DOHH2 (cell line): ENCODE measurements at regions not wholly inside any gene's neighbourhood (a gene's known extent, or its start where the extent isn't known, plus 50 kb on each side); places are given as distances from the start of the nearest gene placed in this dataset.

Source experiments
- H3F3A ChIP-seq: fragments of 200-600 bp; sonication (generic), shearing (Covaris generic); 2 replicates; pipeline ENCODE4 v1.6.0; 2016; ENCODE audit warnings: antibody characterized with exemption, mild to moderate bottlenecking; ENCODE audit not compliant: control insufficient read depth, insufficient read depth
- H3K27ac ChIP-seq: fragments of 200-600 bp; sonication (generic); 2 replicates; pipeline ENCODE4 v1.5.1; 2014; ENCODE audit warnings: low read depth, mild to moderate bottlenecking, low read length, moderate library complexity
- H3K27me3 ChIP-seq: fragments of 200-600 bp; sonication (generic); 2 replicates; pipeline ENCODE4 v1.6.1; 2014; ENCODE audit warnings: mild to moderate bottlenecking, low read length, mixed read lengths; ENCODE audit not compliant: control insufficient read depth
- H3K36me3 ChIP-seq: fragments of 200-600 bp; sonication (generic); 2 replicates; pipeline ENCODE4 v1.6.1; 2014; ENCODE audit warnings: mild to moderate bottlenecking, low read length, moderate library complexity, mixed read lengths; ENCODE audit not compliant: control insufficient read depth
- H3K4me1 ChIP-seq: fragments of 200-600 bp; sonication (generic); 2 replicates; pipeline ENCODE4 v1.6.1; 2014; ENCODE audit warnings: mild to moderate bottlenecking, low read length, mixed read lengths; ENCODE audit not compliant: control insufficient read depth
- H3K4me2 ChIP-seq: fragments of 200-600 bp; sonication (generic); 2 replicates; pipeline ENCODE4 v1.6.0; 2014; ENCODE audit warnings: mild to moderate bottlenecking, low read length, moderate library complexity
- H3K4me3 ChIP-seq: fragments of 200-600 bp; sonication (generic); 2 replicates; pipeline ENCODE4 v1.5.1; 2014; ENCODE audit warnings: mild to moderate bottlenecking, low read length, mixed read lengths
- H3K79me2 ChIP-seq: fragments of 200-600 bp; sonication (generic); 2 replicates; pipeline ENCODE4 v1.6.1; 2014; ENCODE audit warnings: mild to moderate bottlenecking, low read length, mixed read lengths; ENCODE audit not compliant: control insufficient read depth
- H3K9me2 ChIP-seq: fragments of 200-600 bp; sonication (generic); replicated peaks from 2 replicates; pipeline ENCODE4 v1.6.1; 2014; ENCODE audit warnings: mild to moderate bottlenecking, low read length, mixed read lengths; ENCODE audit not compliant: control insufficient read depth
- H3K9me3 ChIP-seq: fragments of 200-600 bp; sonication (generic); 2 replicates; pipeline ENCODE4 v1.6.1; 2014; ENCODE audit warnings: antibody characterized with exemption, low read length, mixed read lengths; ENCODE audit not compliant: control insufficient read depth, insufficient read depth
- H4K20me1 ChIP-seq: fragments of 200-600 bp; sonication (generic); 2 replicates; pipeline ENCODE4 v1.6.0; 2014; ENCODE audit warnings: low read depth, mild to moderate bottlenecking, antibody characterized with exemption, low read length, moderate library complexity; ENCODE audit not compliant: control insufficient read depth, insufficient read depth
- CTCF ChIP-seq: fragments of 200-600 bp; sonication (generic); IDR thresholded peaks from one replicate; pipeline ENCODE4 v1.5.1; 2014; ENCODE audit warnings: antibody characterized with exemption, mild to moderate bottlenecking, low read depth, low read length; ENCODE audit not compliant: poor library complexity, severe bottlenecking
- EZH2phosphoT487 ChIP-seq: fragments of 200-600 bp; sonication (generic); IDR thresholded peaks from 2 replicates; pipeline ENCODE4 v1.6.1; 2017; ENCODE audit warnings: borderline replicate concordance, mild to moderate bottlenecking, antibody characterized with exemption, low read length, moderate library complexity, mixed read lengths

- no peaks in the 10 kb centered on the region for H3K79me2 ChIP-seq
- H3K27ac ChIP-seq, result no peak overlapping the region
- no peaks in the 10 kb centered on the region for H3K4me1 ChIP-seq
- TF ChIP-seq CTCF (no peak), EZH2phosphoT487 (no peak)
- no peaks in the 10 kb centered on the region; the same call in 1 of the 2 replicates for H3K9me2 ChIP-seq
- H3K4me2 ChIP-seq, result no peak overlapping the region
- no peaks in the 10 kb centered on the region for H3K27me3 ChIP-seq
- no peaks in the 10 kb centered on the region for H4K20me1 ChIP-seq
- H3K9me3 ChIP-seq, result no peaks in the 10 kb centered on the region
- H3K4me3 ChIP-seq, result no peak overlapping the region
- H3F3A ChIP-seq, result no peaks in the 10 kb centered on the region
- no peaks in the 10 kb centered on the region for H3K36me3 ChIP-seq
Measured at GRCh38 chr2:56519806-56520205, 336.0 kb downstream of the CCDC85A start.

DNA sequence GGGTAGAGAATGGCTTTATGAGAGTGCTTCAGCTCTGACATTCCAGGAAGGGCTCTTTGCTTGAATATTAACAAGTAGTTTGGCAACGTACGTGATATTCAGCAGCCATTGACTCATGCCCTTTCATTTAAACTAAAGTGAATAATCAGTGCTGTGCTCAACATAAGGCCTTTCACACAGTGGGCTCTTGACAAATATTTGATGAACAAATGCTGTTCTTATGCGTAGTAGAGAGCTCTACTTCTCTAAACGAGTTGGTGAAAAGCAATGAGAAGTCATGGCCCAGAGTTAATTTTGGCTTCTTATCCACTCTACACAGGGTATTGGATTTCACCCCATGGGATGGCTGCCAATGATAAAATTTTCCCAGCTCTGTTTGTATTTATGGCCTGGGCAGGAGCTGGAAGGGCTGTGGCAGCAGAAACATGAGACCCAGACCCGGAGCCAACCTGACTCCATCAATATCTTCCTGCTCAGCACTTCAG, 338.9 kb downstream of the CCDC85A start:
- Histone ChIP-seq H3K27me3 (no peaks in the 10 kb centered on the region), H3K4me2 (no peak overlapping the region), H3K4me3 (no peak overlapping the region), H3K9me2 (no peaks in the 10 kb centered on the region; the same call in 1 of the 2 replicates), H3K36me3 (no peaks in the 10 kb centered on the region), H3K79me2 (no peaks in the 10 kb centered on the region), H3K9me3 (no peaks in the 10 kb centered on the region), H4K20me1 (no peaks in the 10 kb centered on the region), H3K4me1 (no peaks in the 10 kb centered on the region), H3K27ac (no peak overlapping the region), H3F3A (no peaks in the 10 kb centered on the region)
- TF ChIP-seq EZH2phosphoT487 (no peak), CTCF (no peak)

GRCh38 chr2:56523816-56524215, 340.0 kb downstream of the CCDC85A start:
- no peaks in the 10 kb centered on the region for H3F3A ChIP-seq
- no peaks in the 10 kb centered on the region for H4K20me1 ChIP-seq
- no peak overlapping the region for H3K4me3 ChIP-seq
- no peak overlapping the region for H3K27ac ChIP-seq
- H3K4me2 ChIP-seq, result no peak overlapping the region
- no peaks in the 10 kb centered on the region for H3K36me3 ChIP-seq
- no peaks in the 10 kb centered on the region for H3K79me2 ChIP-seq
- no peaks in the 10 kb centered on the region for H3K27me3 ChIP-seq
- H3K9me2 ChIP-seq, result no peaks in the 10 kb centered on the region; the same call in 1 of the 2 replicates
- H3K9me3 ChIP-seq, result no peaks in the 10 kb centered on the region
- no peak for TF ChIP-seq EZH2phosphoT487
- TF ChIP-seq CTCF, result no peak
- H3K4me1 ChIP-seq, result no peaks in the 10 kb centered on the region
